AG09319 (cell line): ENCODE measurements at regions not wholly inside any gene's neighbourhood (a gene's known extent, or its start where the extent isn't known, plus 50 kb on each side); places are given as distances from the start of the nearest gene placed in this dataset.

ENCODE experiments used
- DNase-seq: peaks from one replicate; pipeline ENCODE4 v3.0.0-alpha.2; 2010; ENCODE audit warnings: low read depth; ENCODE audit errors: extremely low read depth
- CTCF ChIP-seq: IDR thresholded peaks from 2 replicates; pipeline ENCODE4 v1.5.1; 2011; ENCODE audit warnings: low read depth, mild to moderate bottlenecking, inconsistent platforms, low read length, moderate library complexity

- no peak for TF ChIP-seq CTCF
- DNase-seq = no peak
These were observed 148.8 kb downstream of the NOC3L start for GRCh38 chr10:94213980-94214379.

- TF ChIP-seq CTCF = no peak
- DNase-seq = no peak
These were observed 148.3 kb downstream of the NOC3L start for GRCh38 chr10:94214481-94214893.

DNA sequence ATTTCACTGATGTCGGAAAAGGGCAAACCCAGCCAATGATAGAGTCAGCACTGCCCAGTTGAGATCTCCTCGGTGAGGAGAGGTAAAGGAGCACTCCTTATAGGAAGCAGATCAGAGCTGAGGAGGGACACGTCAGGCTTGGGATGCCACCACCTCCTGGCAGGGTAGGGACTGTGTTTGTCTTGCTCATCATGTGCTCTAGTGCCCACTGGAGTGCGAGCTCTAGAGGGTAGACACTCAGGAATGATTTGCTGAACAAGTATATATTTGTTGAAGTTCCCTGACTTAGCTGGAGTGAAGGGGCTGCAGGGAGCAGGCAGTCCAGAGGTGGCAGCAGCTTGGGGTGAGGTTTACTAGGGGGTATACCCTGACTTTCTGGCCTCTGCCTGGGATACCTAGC lies 146.5 kb downstream of the NOC3L start:
- no peak for TF ChIP-seq CTCF
- no peak for DNase-seq

DNA sequence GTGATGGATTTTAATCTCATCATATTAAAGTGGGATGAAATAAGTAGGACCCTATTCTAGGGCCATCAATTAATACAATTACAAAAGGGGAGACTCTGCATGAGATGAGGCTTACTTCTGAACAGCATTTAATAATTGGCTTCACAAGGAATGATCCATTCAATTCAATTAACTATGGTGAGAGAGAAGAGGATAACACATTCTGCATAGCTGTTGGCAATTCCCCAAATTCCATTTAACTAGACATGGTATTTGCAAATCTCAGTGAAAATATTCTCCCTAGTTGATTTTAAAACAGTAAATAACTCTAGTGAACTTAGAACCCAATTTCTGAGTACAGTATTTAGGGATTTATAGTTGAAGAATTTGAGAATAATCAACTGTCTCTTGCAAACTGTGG lies 145.3 kb downstream of the NOC3L start:
- DNase-seq = no peak
- TF ChIP-seq CTCF = no peak

GRCh38 chr10:94218493-94219183 lies 144.1 kb downstream of the NOC3L start:
- TF ChIP-seq CTCF = no peak
- DNase-seq = no peak

DNA sequence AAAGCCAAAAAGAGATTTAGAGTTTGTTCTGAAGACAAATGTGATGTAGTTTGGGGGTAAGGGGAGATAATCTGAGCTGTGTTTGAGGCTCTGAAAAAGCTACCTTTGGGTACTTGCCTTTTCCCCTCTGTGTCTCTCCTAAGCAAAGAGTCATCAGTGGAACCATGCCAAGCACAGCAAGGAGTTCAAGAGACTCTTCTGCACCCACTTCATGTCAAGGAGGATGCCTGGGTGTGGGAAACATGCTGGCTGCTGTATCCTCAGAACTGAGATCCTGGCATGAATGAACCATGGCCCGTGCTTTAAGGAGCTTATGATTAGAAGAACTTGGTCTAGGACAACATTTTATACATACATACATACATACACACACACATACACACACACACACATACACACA lies 142.9 kb downstream of the NOC3L start:
- DNase-seq = no peak
- no peak for TF ChIP-seq CTCF

DNA sequence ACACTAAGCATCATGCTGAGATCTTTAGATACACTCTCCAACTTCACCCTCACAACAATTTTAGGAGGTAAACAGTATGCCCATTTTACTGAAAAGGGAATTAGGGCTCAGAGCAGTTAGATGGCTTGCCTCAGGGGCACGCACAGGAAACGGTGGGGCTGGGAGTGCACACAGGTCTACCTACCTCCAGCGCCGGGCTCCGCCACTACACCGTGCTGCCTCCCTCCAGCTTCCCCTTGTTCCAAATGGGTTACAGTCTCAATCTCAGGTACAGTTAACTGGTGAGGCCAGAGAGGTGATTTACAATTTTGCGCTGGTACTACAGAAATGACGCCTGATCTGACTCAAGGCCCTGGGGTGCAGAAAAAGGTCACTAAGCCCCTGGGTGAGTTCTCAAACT lies 142.0 kb downstream of the NOC3L start:
- TF ChIP-seq CTCF = no peak
- DNase-seq = no peak
